Esophagus muscularis mucosa (tissue), 4 donors: ENCODE measurements at regions not wholly inside any gene's neighbourhood (a gene's known extent, or its start where the extent isn't known, plus 50 kb on each side); places are given as distances from the start of the nearest gene placed in this dataset.
"Not testable (repeated sequence)": the region's sequence is repeated elsewhere in the genome, so short reads cannot be mapped to it uniquely, and the experiment has no call there.

ENCODE experiments used
- DNase-seq: peaks from one replicate; pipeline ENCODE4 v3.0.0-alpha.2; 2017; ENCODE audit errors: extremely low spot score
- H3K27ac ChIP-seq, 4 donors: fragments of 200-600 bp; sonication (generic); replicated peaks in 1 of 4; 1 replicate in 3 of 4; 2 replicates in 1 of 4; pipeline ENCODE4 v1.5.1; 2016 to 2019; ENCODE audit warnings: mild to moderate bottlenecking in 1 of 4
- H3K27me3 ChIP-seq, 4 donors: fragments of 200-600 bp; sonication (generic); one replicate each; pipeline versions ENCODE4 v1.5.1 to v1.6.0; 2016 to 2019
- H3K36me3 ChIP-seq, 4 donors: fragments of 200-600 bp; sonication (generic); one replicate each; pipeline ENCODE4 v1.5.1; 2016 to 2019
- H3K4me1 ChIP-seq, 4 donors: fragments of 200-600 bp; sonication (generic); one replicate each; pipeline ENCODE4 v1.5.1; 2016 to 2019
- H3K4me3 ChIP-seq, 4 donors: fragments of 200-600 bp; sonication (generic); 1 replicate in 2 of 4; 2 replicates in 2 of 4; pipeline ENCODE4 v1.5.1; 2016 to 2019; ENCODE audit warnings: mild to moderate bottlenecking in 4 of 4, moderate library complexity in 1 of 4
- H3K9me3 ChIP-seq, 4 donors: fragments of 200-600 bp; sonication (generic); 1 replicate in 3 of 4; 2 replicates in 1 of 4; pipeline ENCODE4 v1.5.1; 2016 to 2019
- CTCF ChIP-seq, 3 experiments: fragments of 200-600 bp in 2 of 3; fragments of 450-650 bp in 1 of 3; sonication (generic) in 2 of 3; IDR thresholded peaks; one replicate each; pipeline ENCODE4 v1.5.1; 2017 to 2019; ENCODE audit warnings: antibody characterized with exemption in 3 of 3, mild to moderate bottlenecking in 2 of 3, moderate library complexity in 1 of 3
- EP300 ChIP-seq: sonication (generic); formaldehyde crosslinking; IDR thresholded peaks from one replicate; pipeline ENCODE4 v1.6.1; 2017; ENCODE audit warnings: antibody characterized with exemption
- POLR2A ChIP-seq: fragments of 450-650 bp; IDR thresholded peaks from one replicate; pipeline ENCODE4 v1.6.1; 2017; ENCODE audit warnings: antibody characterized with exemption, moderate library complexity, mild to moderate bottlenecking, low read depth
- POLR2AphosphoS5 ChIP-seq, 2 donors: sonication (generic); formaldehyde crosslinking; IDR thresholded peaks; one replicate each; pipeline ENCODE4 v1.6.1; 2017; ENCODE audit warnings: antibody characterized with exemption in 2 of 2
- WGBS: methylation state at CpG from one replicate; pipeline ENCODE4 v1.1.5; 2018; 5-methylcytosine and 5-hydroxymethylcytosine counted together
- intact Hi-C: fragments of 100-400 bp; cut with DNase I; formaldehyde crosslinking; loops from one replicate; pipeline ENCODE4 v1.15.1; 2023

DNA sequence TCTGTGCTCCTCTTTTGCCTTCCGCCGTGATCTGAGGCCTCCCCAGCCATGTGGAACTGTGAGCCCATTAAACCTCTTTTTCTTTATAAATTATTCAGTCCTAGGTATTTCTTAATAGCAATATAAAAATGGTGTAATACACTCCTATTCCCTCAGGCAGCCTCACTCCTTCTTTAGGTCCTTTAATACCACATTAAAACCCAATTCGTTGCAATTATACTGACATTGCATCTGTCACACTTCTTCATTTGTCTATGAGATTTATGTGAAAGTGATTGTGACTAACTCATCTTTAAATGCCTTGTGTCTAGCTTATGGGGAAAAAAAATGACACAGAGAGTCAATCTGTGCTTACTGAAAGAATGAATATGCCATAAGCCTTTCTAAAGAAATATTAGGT lies 1035.2 kb upstream of the SLIT2 start:
- H3K9me3 ChIP-seq = no peaks in the 10 kb centered on the region
- DNase-seq = no peak
- TF ChIP-seq EP300 = no peak
- no peak for TF ChIP-seq CTCF (IDR thresholded peaks at IDR 0.05)
- TF ChIP-seq POLR2A = no peak
- TF ChIP-seq POLR2AphosphoS5 (IDR thresholded peaks at IDR 0.05) = no peak
- H3K27me3 ChIP-seq = no peaks in the 10 kb centered on the region
- H3K4me3 ChIP-seq = no peak overlapping the region
- intact Hi-C loops = no loop called here
- no peaks in the 10 kb centered on the region for H3K36me3 ChIP-seq
- H3K4me1 ChIP-seq = peaks cover 0 to 6% (median 2%) of the 10 kb centered on the region in 4 donors
- WGBS = 97% methylated on average over 3 of the region's 3 CpGs
- no peak overlapping the region for H3K27ac ChIP-seq

- no peak for DNase-seq
- Histone ChIP-seq H3K4me3 (no peak overlapping the region), H3K27ac (no peak overlapping the region), H3K9me3 (no peaks in the 10 kb centered on the region), H3K36me3 (no peaks in the 10 kb centered on the region), H3K4me1 (peaks cover 0 to 6% (median 2%) of the 10 kb centered on the region in 4 donors), H3K27me3 (no peaks in the 10 kb centered on the region)
- intact Hi-C loops = no loop called here
- TF ChIP-seq CTCF (IDR thresholded peaks at IDR 0.05) (no peak), POLR2A (no peak), EP300 (no peak), POLR2AphosphoS5 (IDR thresholded peaks at IDR 0.05) (no peak)
- 85% methylated on average over 4 of the region's 4 CpGs for WGBS
Measured at GRCh38 chr4:19214591-19215186, 1037.0 kb upstream of the SLIT2 start.

DNA sequence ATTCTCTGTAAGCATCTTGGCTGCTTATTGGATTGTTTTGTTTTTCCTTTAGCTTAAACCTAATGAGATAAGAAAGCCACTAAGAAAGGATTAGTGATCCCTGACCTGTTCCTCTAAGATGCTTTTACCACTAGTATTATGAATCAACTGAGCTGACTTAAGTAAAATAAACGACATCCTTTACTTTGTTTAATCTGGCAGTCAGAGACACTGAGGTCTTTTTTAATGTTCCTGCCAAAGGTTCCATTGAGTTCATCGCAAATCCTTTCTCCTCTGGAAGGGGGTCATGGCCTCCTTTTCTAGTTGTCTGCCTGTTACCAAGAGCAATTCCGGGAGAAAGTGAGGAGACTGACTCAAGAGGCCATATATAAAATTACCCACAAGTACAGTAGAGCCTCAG lies 1038.3 kb upstream of the SLIT2 start:
- no peaks in the 10 kb centered on the region for H3K27me3 ChIP-seq
- no peak overlapping the region for H3K27ac ChIP-seq
- H3K36me3 ChIP-seq = no peaks in the 10 kb centered on the region

DNA sequence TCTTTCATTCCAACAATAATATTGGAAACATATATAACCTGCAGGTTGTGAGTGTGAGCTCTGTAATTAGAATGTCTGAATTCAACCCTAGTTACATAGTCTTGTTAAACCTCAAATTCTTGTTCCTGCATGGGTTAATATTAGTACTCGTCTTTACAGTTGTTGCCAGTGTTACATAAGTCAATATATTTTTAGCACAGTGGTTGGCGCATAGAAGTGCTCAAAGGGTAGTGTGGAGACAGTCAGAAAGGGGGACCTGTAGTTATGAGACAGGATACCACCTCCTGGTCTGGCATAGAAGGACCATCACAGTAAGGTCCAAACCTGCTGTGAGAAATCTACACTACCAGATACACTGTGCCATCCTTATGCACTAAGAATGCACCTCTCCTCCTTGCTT lies 1045.9 kb upstream of the SLIT2 start:
- H3K27ac ChIP-seq = no peak overlapping the region
- DNase-seq = no peak
- intact Hi-C loops = no loop called here
- no peaks in the 10 kb centered on the region for H3K4me1 ChIP-seq
- H3K4me3 ChIP-seq = no peak overlapping the region
- 71% methylated on average over 2 of the region's 2 CpGs for WGBS
- H3K27me3 ChIP-seq = no peaks in the 10 kb centered on the region
- TF ChIP-seq EP300 = no peak
- no peak for TF ChIP-seq POLR2A
- TF ChIP-seq POLR2AphosphoS5 (IDR thresholded peaks at IDR 0.05) = no peak
- H3K9me3 ChIP-seq = no peaks in the 10 kb centered on the region
- no peaks in the 10 kb centered on the region for H3K36me3 ChIP-seq

More for the DNA sequence above, 1038.3 kb upstream of the SLIT2 start:
- TF ChIP-seq EP300 (no peak), CTCF (IDR thresholded peaks at IDR 0.05) (no peak), POLR2A (no peak), POLR2AphosphoS5 (IDR thresholded peaks at IDR 0.05) (no peak)
- H3K9me3 ChIP-seq = no peaks in the 10 kb centered on the region
- peaks cover 0 to 6% (median 2%) of the 10 kb centered on the region in 4 donors for H3K4me1 ChIP-seq
- 18% methylated on average over 3 of the region's 3 CpGs for whole genome bisulfite sequencing
- intact Hi-C loops = no loop called here
- no peak for DNase-seq
- H3K4me3 ChIP-seq = no peak overlapping the region

GRCh38 chr4:19197838-19198237 lies 1053.9 kb upstream of the SLIT2 start:
- WGBS = 94% methylated on average over 11 of the region's 17 CpGs
- H3K36me3 ChIP-seq, H3K27ac ChIP-seq, H3K27me3 ChIP-seq, DNase-seq, H3K4me1 ChIP-seq, H3K9me3 ChIP-seq, intact Hi-C loops, H3K4me3 ChIP-seq: not testable (repeated sequence)

GRCh38 chr4:19195696-19196095 lies 1056.0 kb upstream of the SLIT2 start:
- 61% methylated on average over 2 of the region's 2 CpGs for WGBS
- TF ChIP-seq POLR2AphosphoS5 (IDR thresholded peaks at IDR 0.05) (no peak), POLR2A (no peak), EP300 (no peak), CTCF (IDR thresholded peaks at IDR 0.05) (no peak)
- Histone ChIP-seq H3K27me3 (no peaks in the 10 kb centered on the region), H3K9me3 (no peaks in the 10 kb centered on the region), H3K4me1 (no peaks in the 10 kb centered on the region), H3K4me3 (no peak overlapping the region), H3K36me3 (no peaks in the 10 kb centered on the region), H3K27ac (no peak overlapping the region)
- intact Hi-C loops = no loop called here
- DNase-seq = no peak
